GM19035 (cell line): ENCODE measurements at regions not wholly inside any gene's neighbourhood (a gene's known extent, or its start where the extent isn't known, plus 50 kb on each side); places are given as distances from the start of the nearest gene placed in this dataset.

ENCODE experiments used
- ATAC-seq: cut with Tn5 transposase; IDR thresholded peaks from one replicate; pipeline ENCODE4 v1.9.1; 2021; ENCODE audit not compliant: unreplicated experiment

DNA sequence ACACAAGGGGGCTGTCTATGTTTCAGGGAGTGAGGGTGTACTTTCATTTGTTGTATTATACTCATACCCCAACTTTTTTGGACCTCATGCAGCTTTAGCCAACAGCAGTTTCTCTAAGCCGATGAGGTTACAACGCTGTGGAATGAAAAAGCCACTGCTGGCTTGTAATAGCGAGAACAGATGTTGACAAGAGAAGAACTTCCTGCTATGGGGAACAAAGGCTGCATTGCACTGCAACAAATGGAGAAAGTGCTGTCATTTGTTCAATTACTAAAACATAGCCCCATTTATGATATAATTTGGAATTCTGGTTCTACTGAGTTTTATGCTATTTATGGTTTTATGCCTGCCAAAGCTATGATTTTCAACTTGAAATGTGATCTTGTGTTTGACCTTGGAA is 104.2 kb upstream of the TMEM72 start:
- no peak for ATAC-seq

DNA sequence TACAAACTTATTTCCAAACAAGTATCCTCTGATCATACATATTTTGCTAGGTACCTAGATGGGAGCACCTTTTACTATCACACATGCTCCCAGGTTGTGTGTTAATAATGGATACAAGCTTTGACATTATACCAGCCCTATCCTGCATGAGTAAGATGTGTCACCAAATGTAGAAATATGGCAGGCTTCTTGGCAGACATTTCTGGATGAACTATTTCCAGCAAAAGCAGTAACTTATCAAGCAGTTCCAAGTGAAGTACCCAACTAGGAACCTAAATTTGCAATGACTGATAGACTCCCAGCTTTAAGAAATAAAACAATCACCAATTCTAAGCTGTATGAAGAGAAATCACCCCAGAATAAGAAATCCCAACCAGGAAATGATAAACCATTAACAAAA is 103.7 kb upstream of the TMEM72 start:
- no peak for ATAC-seq

DNA sequence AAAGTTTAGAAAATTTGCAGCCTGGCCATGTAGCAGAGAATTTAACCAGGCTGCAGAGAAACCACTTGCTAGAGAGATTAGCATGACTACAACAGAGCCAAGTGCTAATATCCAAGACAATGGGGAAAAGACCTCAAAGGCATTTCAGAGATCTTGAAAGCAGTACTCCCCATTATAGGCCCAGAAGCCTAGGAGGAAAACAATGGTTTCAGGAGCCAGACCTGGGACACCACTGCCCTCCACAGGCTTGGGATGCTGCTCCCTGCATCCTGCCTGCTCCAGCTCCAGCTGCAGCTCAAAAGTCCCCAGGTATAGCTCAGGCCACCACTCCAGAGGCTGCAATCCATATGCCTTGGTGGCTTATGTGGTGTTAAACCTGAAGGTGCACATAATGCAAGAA is 101.5 kb upstream of the TMEM72 start:
- ATAC-seq: no peak

DNA sequence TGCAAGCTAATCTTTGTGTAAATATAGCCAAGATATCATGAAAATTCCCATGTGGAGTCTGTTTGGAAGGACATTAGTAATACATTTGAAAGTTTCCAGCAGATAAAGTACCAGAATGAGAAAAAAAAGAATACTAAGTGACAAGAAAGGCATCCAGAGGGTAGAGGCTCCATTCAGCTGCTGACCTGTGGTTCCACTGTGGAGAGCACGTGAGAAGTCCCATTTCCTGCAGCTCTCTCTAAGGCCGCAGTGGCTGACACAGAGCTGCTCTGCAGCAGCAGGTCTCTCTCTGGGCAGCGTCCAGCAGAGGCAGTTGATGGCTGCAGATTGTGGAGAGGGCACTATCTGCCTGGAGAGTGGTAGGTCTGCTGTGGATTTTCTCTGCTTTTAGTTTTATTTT is 100.1 kb upstream of the TMEM72 start:
- ATAC-seq: no peak

DNA sequence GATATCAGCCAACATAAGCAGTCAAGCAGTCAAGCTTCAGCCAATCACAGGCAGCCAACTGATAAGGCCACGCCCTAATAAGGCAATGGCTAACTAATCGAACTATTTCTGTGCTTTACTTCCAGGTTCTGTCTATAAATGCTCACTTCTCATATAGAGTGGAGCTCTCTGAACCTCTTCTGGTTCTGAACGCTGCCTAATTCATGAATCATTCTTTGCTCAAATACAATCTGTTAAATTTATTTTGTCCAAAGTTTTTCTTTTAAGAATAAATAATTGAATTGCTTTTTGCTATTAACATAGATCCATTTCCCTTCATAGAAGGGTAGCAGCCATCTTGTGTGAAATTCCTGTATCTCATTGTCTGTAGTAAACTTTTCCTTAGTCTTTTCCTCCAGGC is 97.9 kb upstream of the TMEM72 start:
- ATAC-seq: no peak

DNA sequence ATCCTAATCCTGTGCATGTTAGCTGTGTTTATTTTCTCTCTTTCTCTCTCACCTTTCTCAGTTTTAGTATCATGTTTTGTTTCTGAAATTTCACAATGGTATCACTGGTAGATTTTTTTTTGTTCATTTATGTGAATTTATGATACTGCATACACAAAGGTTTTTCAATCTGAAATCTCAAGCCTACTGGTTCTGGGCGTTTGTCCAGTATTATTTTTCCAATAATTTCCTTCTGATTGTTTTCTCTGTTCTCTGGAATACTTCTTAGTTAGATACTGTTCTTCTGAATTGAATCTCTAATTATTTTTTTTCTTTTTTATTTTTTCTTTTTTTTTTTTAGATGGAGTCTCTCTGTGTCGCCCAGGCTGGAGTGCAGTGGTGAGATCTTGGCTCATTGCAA is 96.2 kb upstream of the TMEM72 start:
- ATAC-seq: no peak

DNA sequence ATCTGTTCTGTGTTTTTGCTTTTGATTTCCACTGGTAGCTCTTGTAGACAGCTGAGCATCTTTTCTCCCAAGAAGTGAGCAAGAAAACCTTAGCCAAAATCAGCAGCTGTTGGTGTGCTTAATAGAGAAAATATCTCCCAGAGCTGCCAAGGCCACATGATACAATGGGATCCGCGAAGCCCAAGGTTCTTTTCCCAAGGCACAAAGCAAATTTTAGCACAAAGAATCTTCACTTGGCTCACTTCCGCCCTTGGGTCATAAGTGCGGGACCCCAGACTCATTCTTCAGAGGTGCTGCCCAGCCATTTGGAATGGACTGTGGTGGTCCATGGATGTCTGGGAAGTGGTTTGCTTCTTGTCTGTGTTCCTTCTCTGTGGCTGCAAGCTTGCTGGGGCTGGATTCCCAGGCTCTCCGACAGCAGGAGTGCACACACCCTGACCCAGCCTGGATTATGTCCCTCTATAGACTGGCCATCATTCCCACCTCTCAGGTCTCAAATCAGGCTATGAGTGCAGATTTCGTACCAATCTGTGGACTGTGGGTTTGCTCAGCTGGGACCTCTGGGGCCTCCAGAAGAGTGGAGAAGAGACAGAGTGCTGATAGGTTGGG is 93.0 kb upstream of the TMEM72 start:
- no peak for ATAC-seq

DNA sequence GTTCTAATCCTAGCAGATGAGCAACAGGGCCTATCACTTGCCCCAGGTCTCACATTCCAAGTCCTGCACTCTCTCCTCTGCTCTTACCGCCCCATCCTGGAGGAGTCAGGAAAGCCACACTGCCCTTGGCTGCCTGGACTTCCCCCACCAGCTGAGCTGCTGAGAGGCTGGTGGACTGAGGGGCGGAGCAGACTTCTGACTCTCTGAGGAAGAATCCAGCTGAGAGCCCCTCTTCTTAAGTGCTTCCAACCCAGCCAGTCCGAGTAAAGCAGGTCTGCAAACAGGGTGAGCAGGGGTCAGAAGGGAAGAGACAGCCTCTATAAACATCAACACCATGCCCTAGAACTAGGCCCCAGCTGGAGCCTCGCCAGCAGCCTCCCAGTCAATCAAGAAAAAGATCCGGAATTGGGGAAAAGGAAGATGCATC is 92.4 kb upstream of the TMEM72 start:
- no peak for ATAC-seq

DNA sequence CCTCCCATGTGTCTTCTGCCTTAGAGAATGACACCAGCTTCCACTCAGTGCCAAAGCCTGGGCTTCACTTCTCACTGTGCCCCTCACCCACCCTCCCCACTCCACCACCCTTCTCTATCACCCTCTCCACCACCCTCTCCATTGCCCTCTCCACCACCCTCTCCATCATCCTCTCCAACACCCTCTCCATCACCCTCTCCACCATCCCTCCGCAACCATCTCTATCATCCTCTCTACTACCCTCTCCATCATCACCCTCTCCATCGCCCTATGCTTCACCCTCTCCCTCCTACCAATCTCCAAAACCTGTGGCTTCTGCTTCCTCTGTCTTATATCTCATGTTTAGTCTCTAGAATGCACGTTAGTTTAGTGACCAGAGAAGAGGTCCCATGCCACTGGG is 91.0 kb upstream of the TMEM72 start:
- no peak for ATAC-seq

DNA sequence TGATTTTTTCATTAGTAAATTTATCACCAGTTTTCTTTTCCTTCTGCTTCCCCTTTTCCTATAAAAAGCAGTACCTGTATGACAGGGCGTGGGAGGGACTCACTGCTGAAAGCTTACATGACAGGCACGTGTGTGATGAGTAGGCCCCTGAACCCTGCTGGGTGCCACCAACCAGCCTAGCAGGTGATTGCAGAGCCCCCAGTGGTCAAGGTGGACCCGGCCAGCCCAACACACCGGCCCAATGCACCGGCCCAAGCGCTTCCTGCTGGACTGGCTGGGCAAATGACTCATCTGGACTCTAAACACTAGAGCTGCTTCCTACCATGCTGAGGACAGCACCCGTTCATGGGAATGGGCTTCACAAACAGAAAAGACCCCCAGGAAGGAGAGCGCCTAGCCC is 89.8 kb upstream of the TMEM72 start:
- no peak for ATAC-seq

DNA sequence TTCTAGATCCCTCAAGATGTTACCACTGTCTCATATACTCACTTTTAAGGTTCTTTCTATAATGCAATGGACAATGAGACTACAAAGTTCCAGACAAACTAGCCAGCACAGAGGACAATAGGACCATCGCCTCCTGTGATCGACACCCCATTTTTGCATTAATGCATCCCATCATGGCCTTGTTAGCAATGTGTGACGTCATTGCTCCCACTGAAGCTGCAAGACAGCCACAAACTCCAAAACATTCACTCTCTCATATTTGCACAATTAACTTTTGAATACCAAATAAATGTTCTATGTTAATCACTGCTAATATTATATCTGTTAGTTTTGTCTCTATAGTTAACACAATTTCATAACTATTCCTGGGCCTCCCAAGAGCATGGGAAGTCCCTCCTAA is 88.8 kb upstream of the TMEM72 start:
- no peak for ATAC-seq

DNA sequence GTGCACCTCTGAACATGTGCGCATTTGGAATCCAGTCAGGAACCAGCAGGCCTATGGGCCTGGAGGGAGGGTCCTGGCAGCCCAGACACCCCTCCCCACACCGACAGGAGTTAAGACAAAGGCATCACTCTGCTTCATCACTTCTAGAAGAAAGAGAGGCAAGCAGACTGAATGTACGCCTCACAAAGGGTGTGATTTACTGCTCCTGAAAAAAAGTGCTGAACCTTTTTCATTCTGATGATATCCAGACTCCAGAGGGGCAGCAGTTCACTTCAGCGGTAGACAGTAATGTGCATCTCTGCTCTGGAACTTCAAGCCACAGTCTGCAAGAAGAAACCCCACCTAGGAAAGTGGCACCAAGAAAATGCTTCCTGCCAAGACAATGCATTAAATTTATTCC is 88.2 kb upstream of the TMEM72 start:
- ATAC-seq: no peak

DNA sequence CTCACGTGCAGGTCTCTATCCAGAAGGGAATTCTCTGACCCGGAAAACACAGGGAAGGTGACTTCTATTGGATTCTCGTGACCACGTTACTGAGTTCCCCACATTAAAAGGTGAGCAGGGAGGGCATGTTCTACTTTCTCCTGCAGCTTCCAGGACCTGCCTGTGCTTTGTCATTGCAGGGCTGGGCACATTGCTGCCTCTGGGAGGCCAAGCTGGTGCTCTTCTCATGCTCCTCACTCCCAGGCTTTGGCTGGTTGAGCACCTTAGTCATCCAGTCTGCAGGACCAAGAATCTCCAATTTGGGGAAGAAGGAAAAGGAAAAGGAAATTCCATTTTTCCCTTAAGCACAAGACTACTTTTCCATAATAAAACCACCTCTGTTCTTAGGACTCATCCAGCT is 86.5 kb upstream of the TMEM72 start:
- ATAC-seq: no peak

DNA sequence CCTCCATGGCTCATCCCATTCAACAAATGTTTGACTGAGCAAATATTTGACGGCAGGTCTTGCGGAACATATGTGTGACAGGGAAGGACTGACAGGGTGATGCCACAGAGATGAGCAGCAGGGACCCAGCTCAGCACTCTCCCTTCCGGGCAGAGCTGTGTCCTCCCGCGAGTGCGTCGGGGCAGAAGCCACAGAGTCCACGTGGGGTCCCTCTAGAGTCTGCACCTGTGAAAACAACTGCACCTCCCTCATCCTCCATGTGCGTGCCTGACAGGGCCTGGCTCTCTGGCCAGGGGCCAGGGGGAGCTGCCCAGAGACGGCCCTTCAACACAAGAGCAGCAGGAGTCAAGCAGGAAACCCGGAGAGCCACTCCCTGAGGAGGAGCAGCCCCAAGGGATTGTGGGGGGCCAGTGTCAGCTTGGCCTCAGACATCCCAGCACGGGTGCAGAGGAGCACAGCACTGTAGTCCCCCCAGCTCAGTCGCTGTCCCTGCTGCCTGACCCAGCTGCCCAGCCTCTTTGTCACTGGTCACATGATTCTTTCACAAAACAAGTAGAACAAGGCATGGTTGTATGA is 83.6 kb upstream of the TMEM72 start:
- ATAC-seq: no peak

DNA sequence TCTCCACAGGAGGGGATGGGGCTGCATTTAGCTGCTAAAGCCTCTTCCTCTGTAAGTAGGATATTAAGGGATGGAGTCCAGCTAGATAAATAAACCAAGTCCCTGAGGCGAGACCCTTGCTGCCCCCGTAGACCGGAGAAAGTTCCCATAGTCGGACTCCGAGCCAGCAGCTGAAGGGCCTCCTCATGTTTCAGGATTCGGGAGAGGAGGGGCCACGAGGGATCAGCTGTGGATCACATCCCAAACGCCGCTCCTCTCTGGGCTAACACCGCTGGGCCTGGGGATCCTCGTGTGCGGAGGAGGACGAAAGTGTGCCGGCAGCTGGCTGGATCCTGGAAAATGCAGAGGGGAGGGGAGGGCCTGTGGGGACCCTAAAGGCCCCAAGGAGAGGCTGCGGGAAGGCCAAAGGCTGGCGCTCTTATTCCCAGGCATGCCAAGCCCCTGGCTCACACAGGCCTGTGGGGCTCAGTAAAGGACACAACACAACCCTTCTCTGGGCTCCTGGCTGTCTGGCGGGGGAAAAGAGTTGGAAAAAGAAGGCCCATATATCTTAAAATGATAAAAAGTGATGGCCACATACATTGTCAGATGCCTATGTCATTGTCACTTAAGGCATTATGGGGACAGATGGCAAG is 82.5 kb upstream of the TMEM72 start:
- ATAC-seq: no peak

DNA sequence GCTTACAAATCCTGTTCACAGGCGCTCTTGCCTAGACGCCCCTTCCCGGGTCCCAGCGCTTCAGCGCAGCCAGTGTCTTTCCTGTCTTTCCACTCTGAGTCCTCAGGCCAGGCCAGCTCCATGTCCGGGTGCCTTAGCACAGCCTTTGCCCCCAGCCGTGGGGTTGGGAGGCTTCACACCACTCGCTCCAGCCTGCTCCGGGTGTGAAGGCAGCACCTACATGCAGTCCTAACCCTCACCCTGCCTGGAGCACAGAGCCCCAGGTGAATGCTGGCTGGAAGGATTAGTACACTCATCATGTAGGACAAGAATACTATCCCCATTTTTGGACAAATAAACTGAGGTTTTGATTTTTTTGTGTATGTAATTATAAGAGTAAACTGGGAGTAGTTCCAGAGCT is 81.7 kb upstream of the TMEM72 start:
- no peak for ATAC-seq

DNA sequence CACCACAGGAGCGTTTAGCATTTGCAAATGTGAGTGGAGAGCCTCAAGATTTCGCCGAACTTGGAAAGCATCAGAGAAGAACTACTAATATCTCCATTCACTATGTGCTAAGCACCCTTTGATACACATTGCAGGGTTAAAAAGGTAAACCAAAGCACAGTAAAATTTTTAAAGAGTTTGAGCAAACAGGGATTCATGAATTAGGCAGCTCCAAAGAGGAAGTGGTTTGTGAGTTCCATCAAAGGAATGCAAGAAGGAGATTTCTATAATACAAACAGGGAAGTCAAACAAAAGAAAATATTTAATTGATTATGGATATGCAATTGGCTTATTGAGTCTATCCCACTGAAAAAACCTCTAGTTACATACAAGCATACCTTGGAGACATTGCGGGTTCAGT is 81.1 kb upstream of the TMEM72 start:
- no peak for ATAC-seq

DNA sequence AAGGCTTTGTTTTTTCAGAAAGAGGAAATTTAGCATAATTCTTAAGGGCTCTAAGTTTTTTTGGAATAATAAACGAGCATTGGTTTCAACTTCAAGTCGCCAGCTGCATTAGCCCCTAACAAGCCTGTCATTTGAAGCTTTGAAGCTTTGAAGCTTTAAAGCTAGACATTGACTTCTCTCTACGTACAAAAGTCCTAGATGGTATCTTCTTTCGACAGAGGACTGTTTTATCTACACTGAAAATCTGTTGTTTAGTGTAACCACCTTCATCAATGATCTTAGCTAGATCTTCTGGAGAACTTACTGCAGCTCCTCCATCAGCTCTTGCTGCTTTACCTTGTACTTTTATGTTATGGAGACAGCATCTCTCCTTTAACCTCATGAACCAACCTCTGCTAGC is 79.6 kb upstream of the TMEM72 start:
- ATAC-seq: no peak

DNA sequence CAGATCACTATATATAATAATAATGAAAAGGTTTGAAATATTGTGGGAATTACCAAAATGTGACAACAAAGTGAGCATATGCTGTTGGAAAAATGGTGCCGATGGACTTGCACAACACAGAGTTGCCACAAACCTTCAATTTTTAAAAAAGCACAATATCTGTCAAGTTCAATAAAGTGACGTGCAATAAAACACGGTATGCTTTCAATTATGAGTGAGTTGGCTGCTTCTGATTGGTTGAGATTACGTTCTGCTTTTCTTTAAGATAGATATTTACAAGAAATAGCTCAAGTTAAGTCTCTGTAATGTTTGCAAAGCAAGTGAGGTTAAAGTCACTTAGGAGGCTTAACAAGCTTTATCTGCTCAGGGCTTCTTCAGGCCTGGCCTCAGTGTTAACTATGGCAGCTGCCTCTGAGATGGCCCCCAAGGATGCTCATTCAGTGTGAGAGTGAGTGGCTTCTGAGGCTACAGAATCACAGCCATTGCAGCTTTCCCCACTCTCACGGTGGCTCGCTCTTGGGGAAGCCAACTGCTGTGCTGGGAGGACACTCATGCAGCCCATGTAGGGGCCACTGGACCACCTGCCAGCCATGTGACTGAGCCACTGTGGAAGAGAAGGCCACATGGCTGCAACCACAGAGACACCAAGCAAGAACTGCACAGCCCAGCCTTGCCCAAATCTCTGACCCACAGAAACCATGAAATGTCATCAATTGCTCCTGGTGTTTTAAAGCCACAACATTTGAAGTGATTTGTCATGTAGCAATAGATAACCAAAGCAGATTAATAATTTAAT is 78.3 kb upstream of the TMEM72 start:
- ATAC-seq: no peak

DNA sequence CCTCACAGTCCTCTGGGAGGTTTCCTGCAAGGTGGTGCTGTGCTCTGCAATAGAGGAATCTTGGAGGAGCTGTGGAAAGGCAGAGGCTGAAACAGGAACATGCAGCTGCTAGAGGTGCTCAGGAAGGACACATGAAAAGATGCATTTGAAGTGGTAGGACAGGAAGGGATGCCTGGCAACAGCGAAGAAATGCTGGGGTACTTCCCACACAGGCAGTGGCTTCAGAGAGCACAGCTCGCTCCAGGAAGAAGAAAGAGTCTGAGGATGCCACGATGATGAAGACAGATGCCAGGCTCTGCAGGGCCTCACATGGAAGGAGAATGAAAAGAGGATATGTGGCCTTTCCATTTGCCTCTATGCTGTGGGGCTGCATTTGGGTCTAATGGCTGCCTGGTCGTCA is 77.0 kb upstream of the TMEM72 start:
- ATAC-seq: no peak

DNA sequence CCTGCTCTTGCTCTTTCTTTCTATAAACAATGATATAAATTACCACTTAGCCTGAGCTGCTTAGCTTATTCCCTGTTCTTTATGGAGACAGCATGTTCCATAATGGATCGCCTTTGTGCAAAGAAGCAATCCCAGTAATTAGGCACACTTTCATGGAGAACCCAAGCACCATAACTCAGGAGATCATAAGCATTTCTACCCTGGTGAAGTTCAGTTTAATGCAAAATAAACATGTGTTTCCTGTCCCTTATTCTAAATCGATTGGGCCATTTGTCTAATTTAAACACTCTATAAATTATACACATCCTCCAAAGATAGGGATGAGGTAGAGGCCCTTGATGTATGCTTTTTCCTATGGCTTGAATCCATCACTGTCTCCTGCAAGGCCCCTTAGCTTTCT is 75.8 kb upstream of the TMEM72 start:
- no peak for ATAC-seq

DNA sequence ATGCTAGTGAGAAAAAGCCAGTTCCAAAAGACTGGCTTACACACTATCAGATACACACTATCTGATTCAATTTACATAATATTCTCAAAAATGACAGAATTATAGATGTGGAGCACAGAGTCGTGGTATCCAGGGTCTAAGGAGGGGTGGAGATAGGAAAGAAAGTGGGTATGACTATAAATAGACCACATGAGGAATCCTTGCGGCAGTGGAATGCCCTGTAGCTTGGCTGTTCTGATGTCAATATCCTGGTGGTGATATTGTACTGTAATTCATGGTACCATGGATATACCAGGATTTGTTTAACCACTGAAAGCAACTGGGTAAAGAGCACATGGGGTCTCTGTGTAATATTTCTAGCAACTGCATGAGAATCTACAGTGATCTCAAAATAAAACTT is 67.7 kb upstream of the TMEM72 start:
- ATAC-seq: no peak
